Erythroblast (primary cell): ENCODE measurements at regions not wholly inside any gene's neighbourhood (a gene's known extent, or its start where the extent isn't known, plus 50 kb on each side); places are given as distances from the start of the nearest gene placed in this dataset.

ENCODE experiments used
- GATA1 ChIP-seq: IDR thresholded peaks from 2 replicates; pipeline ENCODE4 v1.6.1; 2011; ENCODE audit warnings: low read depth, mild to moderate bottlenecking, control low read depth, low read length, moderate library complexity
- POLR2A ChIP-seq: IDR thresholded peaks from 2 replicates; pipeline ENCODE4 v1.6.1; 2011; ENCODE audit warnings: mild to moderate bottlenecking, low read length

DNA sequence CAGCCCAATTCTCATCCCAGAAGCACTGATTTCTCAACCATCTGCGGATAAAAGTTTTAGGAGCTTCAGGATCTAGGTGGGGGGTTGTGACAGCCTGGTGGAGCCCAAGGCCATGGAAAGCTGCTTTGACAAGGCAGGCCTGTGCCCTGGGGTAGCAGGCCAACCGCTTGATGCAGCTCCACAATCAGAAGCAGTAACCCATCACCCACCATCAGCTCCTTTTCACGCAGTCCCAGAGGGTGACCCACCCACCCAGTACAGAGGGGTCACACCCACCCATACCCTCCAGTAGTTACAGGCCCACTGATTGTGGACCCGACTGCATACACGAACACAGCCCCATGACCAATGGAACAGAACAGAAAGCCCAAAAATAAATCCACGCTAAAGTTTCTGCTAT is 253.9 kb downstream of the AHR start:
- TF ChIP-seq POLR2A, result no peak
- TF ChIP-seq GATA1, result no peak
